OCI-LY1 (cell line): ENCODE measurements at regions not wholly inside any gene's neighbourhood (a gene's known extent, or its start where the extent isn't known, plus 50 kb on each side); places are given as distances from the start of the nearest gene placed in this dataset.

Experiments used
- CTCF ChIP-seq: fragments of 200-600 bp; sonication (generic), shearing (Covaris generic); IDR thresholded peaks from 2 replicates; pipeline ENCODE4 v1.5.1; 2017; ENCODE audit warnings: mild to moderate bottlenecking, antibody characterized with exemption, low read length, moderate library complexity, mixed read lengths
- EZH2 ChIP-seq: fragments of 200-600 bp; sonication (generic), shearing (Covaris generic); IDR thresholded peaks from 2 replicates; pipeline ENCODE4 v1.8.0; 2017; ENCODE audit warnings: borderline replicate concordance, mixed run types, mild to moderate bottlenecking, antibody characterized with exemption, low read length, moderate library complexity, mixed read lengths

- no peak for TF ChIP-seq CTCF
- no peak for TF ChIP-seq EZH2
Observed at GRCh38 chr2:217064234-217065011, 204.6 kb upstream of the TNP1 start.
